ENCODE measurements at regions not wholly inside any gene's neighbourhood (a gene's known extent, or its start where the extent isn't known, plus 50 kb on each side); places are given as distances from the start of the nearest gene placed in this dataset.

- Histone ChIP-seq H3K27ac (no peak overlapping the region), H3K4me3 (no peak overlapping the region), H3K36me3 (no peaks in the 10 kb centered on the region), H3K4me1 (ENCODE audit: control insufficient read depth in 1 of 2, low read depth in 2 of 2) (peaks cover 0 to 10% of the 10 kb centered on the region in 2 donors), H3K9me3 (no peaks in the 10 kb centered on the region), H3K27me3 (replicated peaks; ENCODE audit: insufficient read depth) (no peaks in the 10 kb centered on the region)
- no peak for ATAC-seq (ENCODE audit: insufficient number of reproducible peaks, low FRiP score, low read depth)
- no peak for DNase-seq (ENCODE audit: low spot score)
- TF ChIP-seq CTCF (IDR thresholded peaks at IDR 0.05), result no peak
Observed at GRCh38 chr5:124301850-124302249, 444.6 kb downstream of the ZNF608 start.

DNA sequence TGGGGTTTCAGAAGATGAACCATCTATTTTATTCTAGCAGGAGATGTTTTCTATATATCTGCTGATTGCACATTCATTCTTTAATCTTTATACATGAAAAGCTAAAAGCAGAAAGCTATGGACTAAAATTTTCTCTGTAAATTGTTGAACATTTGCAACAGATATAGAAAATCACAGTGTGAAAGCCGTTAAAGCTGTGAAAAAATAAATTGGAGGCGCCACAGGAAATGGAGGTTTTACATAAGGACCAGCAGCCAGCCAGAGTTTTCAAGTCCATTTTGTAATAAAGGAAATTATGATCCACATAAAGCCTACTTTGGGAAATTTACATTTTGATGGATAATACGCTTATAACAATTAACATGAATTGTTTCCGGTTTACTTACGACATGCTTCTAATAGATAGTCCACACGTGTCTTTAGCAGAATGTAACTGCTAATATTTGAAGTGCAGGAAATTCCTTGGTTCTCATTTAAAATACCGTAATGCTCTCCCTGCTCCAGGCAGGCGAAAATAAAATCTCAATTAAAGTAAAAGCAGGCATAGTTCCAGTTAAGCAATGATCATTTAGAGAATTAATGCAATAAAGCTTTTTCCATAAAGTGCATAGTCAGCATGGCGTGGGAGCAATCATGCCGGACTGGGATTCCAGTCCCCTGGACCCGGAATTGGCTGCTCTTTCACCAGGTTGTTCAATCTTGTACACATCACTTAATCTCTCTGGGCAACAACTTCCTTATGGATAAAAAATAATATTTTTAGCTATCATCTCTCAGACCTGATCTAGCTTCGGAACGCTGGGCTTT is 445.4 kb downstream of the ZNF608 start:
- TF ChIP-seq CTCF (IDR thresholded peaks at IDR 0.05), result no peak
- peaks cover 0 to 10% of the 10 kb centered on the region in 2 donors for H3K4me1 ChIP-seq (ENCODE audit: control insufficient read depth in 1 of 2, low read depth in 2 of 2)

DNA sequence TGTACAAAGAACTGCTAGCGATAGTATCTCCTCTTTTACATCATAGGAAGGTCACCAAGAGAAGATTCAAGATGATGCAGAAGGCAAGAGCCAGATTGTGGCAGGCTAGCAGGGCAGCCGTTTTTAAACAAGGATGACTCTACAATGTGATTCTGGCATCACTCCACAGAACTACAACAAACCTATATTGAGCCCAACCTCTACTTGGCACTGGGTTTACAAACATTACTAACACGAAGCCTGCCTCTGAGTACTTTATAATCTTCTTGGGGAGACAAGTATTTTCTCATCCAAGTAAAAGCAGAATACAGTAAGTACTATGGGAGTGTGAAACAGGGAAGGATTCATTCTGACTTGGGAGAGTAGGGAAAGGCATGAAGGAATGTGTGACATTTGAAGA is 448.6 kb downstream of the ZNF608 start:
- H3K4me1 ChIP-seq (ENCODE audit: control insufficient read depth in 1 of 2, low read depth in 2 of 2), result peaks cover 0 to 10% of the 10 kb centered on the region in 2 donors
- no peaks in the 10 kb centered on the region for H3K9me3 ChIP-seq
- ATAC-seq (ENCODE audit: insufficient number of reproducible peaks, low FRiP score, low read depth) (no peak), DNase-seq (ENCODE audit: low spot score) (no peak)
- no peak overlapping the region for H3K4me3 ChIP-seq
- H3K36me3 ChIP-seq, result no peaks in the 10 kb centered on the region
- TF ChIP-seq CTCF (IDR thresholded peaks at IDR 0.05), result no peak
- H3K27ac ChIP-seq, result no peak overlapping the region
- no peaks in the 10 kb centered on the region for H3K27me3 ChIP-seq (replicated peaks; ENCODE audit: insufficient read depth)

More for the DNA sequence above, 445.4 kb downstream of the ZNF608 start:
- H3K27me3 ChIP-seq (replicated peaks; ENCODE audit: insufficient read depth), result no peaks in the 10 kb centered on the region
- H3K4me3 ChIP-seq, result no peak overlapping the region
- no peaks in the 10 kb centered on the region for H3K9me3 ChIP-seq
- DNase-seq (ENCODE audit: low spot score), result no peak
- H3K27ac ChIP-seq, result no peak overlapping the region
- H3K36me3 ChIP-seq, result no peaks in the 10 kb centered on the region
- ATAC-seq (ENCODE audit: insufficient number of reproducible peaks, low FRiP score, low read depth), result no peak

- DNase-seq (ENCODE audit: low spot score) (no peak), ATAC-seq (ENCODE audit: insufficient number of reproducible peaks, low FRiP score, low read depth) (no peak)
- peaks cover 9 to 16% of the 10 kb centered on the region in 2 donors for H3K4me1 ChIP-seq (ENCODE audit: control insufficient read depth in 1 of 2, low read depth in 2 of 2)
- no peaks in the 10 kb centered on the region for H3K9me3 ChIP-seq
- H3K36me3 ChIP-seq, result no peaks in the 10 kb centered on the region
- H3K27ac ChIP-seq, result no peak overlapping the region
- TF ChIP-seq CTCF (IDR thresholded peaks at IDR 0.05), result no peak
- no peaks in the 10 kb centered on the region for H3K27me3 ChIP-seq (replicated peaks; ENCODE audit: insufficient read depth)
- no peak overlapping the region for H3K4me3 ChIP-seq
Observed at GRCh38 chr5:124292322-124292855, 454.1 kb downstream of the ZNF608 start.

DNA sequence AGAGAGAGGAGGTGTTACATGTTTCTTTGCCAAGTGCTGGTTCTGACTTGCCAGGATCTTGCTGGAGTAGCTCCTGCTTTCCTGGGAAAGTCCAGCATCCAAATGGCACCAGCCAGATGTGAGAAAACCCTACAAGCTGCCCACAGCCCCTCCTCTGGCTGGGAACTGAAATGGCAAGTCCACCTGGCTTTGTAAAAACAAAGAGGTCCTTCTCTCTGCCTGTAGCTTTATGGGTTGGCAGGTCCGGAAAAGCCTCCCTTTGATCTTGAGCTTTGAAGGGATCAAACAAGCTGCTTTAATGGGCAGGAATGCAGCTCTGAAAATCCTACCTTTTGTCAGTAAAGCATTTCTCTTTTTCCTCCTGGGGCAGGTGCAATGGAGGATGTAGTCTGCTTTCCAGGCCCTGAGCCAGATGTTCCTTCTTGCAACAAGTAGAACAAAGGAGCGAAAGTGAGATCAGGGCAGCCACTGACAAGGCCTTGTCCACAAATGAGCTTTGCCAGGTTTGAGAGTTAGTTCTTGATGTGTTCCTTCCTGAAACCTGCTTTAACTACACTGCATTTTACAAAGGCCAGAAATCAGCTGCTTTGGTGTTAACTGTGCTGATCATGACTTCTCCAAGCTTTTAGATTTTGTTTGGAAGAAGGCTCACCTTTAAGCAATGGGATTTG is 456.7 kb downstream of the ZNF608 start:
- no peaks in the 10 kb centered on the region for H3K27me3 ChIP-seq (replicated peaks; ENCODE audit: insufficient read depth)
- peak overlapping the region; percentile 3 for H3K4me3 ChIP-seq
- no peak overlapping the region for H3K27ac ChIP-seq
- no peak for DNase-seq (ENCODE audit: low spot score)
- peaks cover 9 to 21% of the 10 kb centered on the region in 2 donors for H3K4me1 ChIP-seq (ENCODE audit: control insufficient read depth in 1 of 2, low read depth in 2 of 2)
- TF ChIP-seq CTCF (IDR thresholded peaks at IDR 0.05), result no peak
- H3K36me3 ChIP-seq, result no peaks in the 10 kb centered on the region
- no peaks in the 10 kb centered on the region for H3K9me3 ChIP-seq
- no peak for ATAC-seq (ENCODE audit: insufficient number of reproducible peaks, low FRiP score, low read depth)

All from thoracic aorta (tissue), 2 donors.